ENCODE measurements at regions not wholly inside any gene's neighbourhood (a gene's known extent, or its start where the extent isn't known, plus 50 kb on each side); places are given as distances from the start of the nearest gene placed in this dataset.

DNA sequence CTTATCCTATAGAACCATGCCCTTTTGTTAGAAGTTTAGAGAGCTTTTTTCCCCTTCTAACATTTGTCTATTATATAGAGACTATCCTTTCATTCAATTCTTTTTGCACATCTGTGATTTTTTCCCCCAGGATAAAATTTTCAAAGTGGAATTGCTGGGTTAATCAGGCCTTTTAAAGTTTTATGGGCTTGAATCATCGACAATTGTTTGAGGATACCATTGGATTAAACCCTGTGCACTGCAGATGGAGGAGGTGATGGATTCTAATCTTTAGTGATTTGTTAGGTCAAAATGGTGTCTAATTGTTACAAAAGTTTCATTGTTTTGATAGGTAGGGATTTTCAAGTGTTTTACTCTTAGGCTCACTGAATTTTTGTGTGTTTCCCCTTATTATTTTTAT lies 463.7 kb upstream of the CFAP20DC start:
- no peak overlapping the region for H3K27ac Mint-ChIP-seq (ENCODE audit: unreplicated experiment)
- BruUV-seq (replicated peaks), result no TSS peak
- no peak for DNase-seq
- no peaks in the 10 kb centered on the region for H3K36me3 Mint-ChIP-seq (ENCODE audit: insufficient read depth, unreplicated experiment)
- H3K27me3 Mint-ChIP-seq (ENCODE audit: unreplicated experiment), result no peaks in the 10 kb centered on the region
- no peaks in the 10 kb centered on the region for H3K4me1 Mint-ChIP-seq (ENCODE audit: low read depth, unreplicated experiment)
- H3K4me3 Mint-ChIP-seq (ENCODE audit: low read depth, unreplicated experiment), result no peak overlapping the region
- CTCF ChIA-PET, result no interaction called here
- TF ChIP-seq, protein P1, sequence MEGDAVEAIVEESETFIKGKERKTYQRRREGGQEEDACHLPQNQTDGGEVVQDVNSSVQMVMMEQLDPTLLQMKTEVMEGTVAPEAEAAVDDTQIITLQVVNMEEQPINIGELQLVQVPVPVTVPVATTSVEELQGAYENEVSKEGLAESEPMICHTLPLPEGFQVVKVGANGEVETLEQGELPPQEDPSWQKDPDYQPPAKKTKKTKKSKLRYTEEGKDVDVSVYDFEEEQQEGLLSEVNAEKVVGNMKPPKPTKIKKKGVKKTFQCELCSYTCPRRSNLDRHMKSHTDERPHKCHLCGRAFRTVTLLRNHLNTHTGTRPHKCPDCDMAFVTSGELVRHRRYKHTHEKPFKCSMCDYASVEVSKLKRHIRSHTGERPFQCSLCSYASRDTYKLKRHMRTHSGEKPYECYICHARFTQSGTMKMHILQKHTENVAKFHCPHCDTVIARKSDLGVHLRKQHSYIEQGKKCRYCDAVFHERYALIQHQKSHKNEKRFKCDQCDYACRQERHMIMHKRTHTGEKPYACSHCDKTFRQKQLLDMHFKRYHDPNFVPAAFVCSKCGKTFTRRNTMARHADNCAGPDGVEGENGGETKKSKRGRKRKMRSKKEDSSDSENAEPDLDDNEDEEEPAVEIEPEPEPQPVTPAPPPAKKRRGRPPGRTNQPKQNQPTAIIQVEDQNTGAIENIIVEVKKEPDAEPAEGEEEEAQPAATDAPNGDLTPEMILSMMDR (IDR thresholded peaks at IDR 0.05; ENCODE audit: unreplicated experiment), result no peak
- H3K9me3 Mint-ChIP-seq (ENCODE audit: low read depth, unreplicated experiment), result peaks cover 12% of the 10 kb centered on the region
- intact Hi-C loops (cut with micrococcal nuclease; ENCODE audit: unreplicated experiment), result no loop called here

DNA sequence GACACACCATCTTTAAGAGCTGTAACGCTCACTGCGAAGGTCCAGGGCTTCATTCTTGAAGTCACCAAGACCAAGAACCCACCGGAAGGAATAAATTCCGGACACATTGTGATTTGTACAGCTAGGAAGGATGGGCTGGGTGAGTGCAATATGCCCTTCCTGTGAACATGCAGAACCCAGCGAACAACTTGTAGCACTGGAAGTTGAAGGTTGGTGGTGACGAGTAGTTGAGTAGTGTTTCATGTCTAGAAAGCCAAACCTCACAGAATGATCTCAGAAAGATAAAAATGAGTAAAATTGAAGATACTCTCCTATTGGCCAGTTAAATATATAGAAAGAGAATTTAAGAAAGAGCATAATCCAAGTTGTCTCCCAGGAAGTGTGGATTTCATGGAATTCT lies 462.2 kb upstream of the CFAP20DC start:
- Mint-ChIP-seq H3K27me3 (ENCODE audit: unreplicated experiment) (no peaks in the 10 kb centered on the region), H3K9me3 (ENCODE audit: low read depth, unreplicated experiment) (peaks cover 12% of the 10 kb centered on the region), H3K27ac (ENCODE audit: unreplicated experiment) (no peak overlapping the region), H3K36me3 (ENCODE audit: insufficient read depth, unreplicated experiment) (no peaks in the 10 kb centered on the region), H3K4me3 (ENCODE audit: low read depth, unreplicated experiment) (no peak overlapping the region), H3K4me1 (ENCODE audit: low read depth, unreplicated experiment) (no peaks in the 10 kb centered on the region)
- intact Hi-C loops (cut with micrococcal nuclease; ENCODE audit: unreplicated experiment), result no loop called here
- no TSS peak for BruUV-seq (replicated peaks)
- DNase-seq, result no peak
- TF ChIP-seq, protein P1 (IDR thresholded peaks at IDR 0.05; ENCODE audit: unreplicated experiment), result no peak
- CTCF ChIA-PET, result no interaction called here

DNA sequence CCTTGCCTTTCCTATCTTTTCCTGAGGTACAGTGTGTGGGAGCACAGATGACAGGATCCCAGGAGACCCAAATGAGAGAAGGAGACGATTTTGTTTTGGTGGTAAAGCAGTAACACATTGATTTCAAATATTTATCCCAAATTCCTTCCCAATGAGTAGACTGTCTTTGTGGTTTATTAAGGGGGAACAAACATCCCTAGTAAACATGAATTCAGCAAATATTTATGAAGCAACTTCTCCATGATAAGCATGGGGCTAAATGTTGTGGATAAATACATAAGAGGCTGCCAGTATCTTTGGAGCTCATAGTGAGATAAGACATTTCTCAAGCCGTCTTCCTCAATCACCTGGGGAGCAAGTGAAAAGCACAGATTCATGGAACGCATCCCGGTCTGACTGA lies 460.8 kb upstream of the CFAP20DC start:
- no peak overlapping the region for H3K27ac Mint-ChIP-seq (ENCODE audit: unreplicated experiment)
- H3K36me3 Mint-ChIP-seq (ENCODE audit: insufficient read depth, unreplicated experiment), result no peaks in the 10 kb centered on the region
- H3K4me1 Mint-ChIP-seq (ENCODE audit: low read depth, unreplicated experiment), result no peaks in the 10 kb centered on the region
- BruUV-seq (replicated peaks), result no TSS peak
- no peaks in the 10 kb centered on the region for H3K27me3 Mint-ChIP-seq (ENCODE audit: unreplicated experiment)
- no peak for DNase-seq
- TF ChIP-seq, protein P1 (IDR thresholded peaks at IDR 0.05; ENCODE audit: unreplicated experiment), result no peak
- peaks cover 8% of the 10 kb centered on the region for H3K9me3 Mint-ChIP-seq (ENCODE audit: low read depth, unreplicated experiment)
- intact Hi-C loops (cut with micrococcal nuclease; ENCODE audit: unreplicated experiment), result no loop called here
- CTCF ChIA-PET, result no interaction called here
- no peak overlapping the region for H3K4me3 Mint-ChIP-seq (ENCODE audit: low read depth, unreplicated experiment)

DNA sequence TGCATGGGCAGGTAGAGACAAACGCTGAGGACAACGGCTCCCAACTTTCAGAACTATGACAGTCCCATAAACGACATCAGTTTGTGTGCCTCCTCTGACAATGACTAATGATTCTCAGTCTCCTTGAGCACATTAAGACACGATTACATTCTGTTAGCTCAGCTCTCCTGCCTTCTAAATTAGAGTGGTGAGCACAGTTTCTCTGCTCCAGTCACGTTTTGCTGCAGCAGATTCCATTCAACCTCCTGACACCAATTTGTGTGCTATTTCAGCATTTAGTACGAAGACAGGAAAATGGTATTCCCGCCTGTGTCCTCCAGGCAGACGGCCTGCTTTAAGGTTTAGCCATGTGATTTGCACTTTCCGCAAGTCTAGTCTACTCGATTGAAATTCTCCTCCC lies 458.4 kb upstream of the CFAP20DC start:
- DNase-seq, result no peak
- H3K27ac Mint-ChIP-seq (ENCODE audit: unreplicated experiment), result no peak overlapping the region
- no peaks in the 10 kb centered on the region for H3K4me1 Mint-ChIP-seq (ENCODE audit: low read depth, unreplicated experiment)
- TF ChIP-seq, protein P1 (IDR thresholded peaks at IDR 0.05; ENCODE audit: unreplicated experiment), result no peak
- CTCF ChIA-PET, result no interaction called here
- no peaks in the 10 kb centered on the region for H3K36me3 Mint-ChIP-seq (ENCODE audit: insufficient read depth, unreplicated experiment)
- H3K4me3 Mint-ChIP-seq (ENCODE audit: low read depth, unreplicated experiment), result no peak overlapping the region
- BruUV-seq (replicated peaks), result no TSS peak
- intact Hi-C loops (cut with micrococcal nuclease; ENCODE audit: unreplicated experiment), result no loop called here
- peaks cover 6% of the 10 kb centered on the region for H3K9me3 Mint-ChIP-seq (ENCODE audit: low read depth, unreplicated experiment)
- H3K27me3 Mint-ChIP-seq (ENCODE audit: unreplicated experiment), result no peaks in the 10 kb centered on the region

DNA sequence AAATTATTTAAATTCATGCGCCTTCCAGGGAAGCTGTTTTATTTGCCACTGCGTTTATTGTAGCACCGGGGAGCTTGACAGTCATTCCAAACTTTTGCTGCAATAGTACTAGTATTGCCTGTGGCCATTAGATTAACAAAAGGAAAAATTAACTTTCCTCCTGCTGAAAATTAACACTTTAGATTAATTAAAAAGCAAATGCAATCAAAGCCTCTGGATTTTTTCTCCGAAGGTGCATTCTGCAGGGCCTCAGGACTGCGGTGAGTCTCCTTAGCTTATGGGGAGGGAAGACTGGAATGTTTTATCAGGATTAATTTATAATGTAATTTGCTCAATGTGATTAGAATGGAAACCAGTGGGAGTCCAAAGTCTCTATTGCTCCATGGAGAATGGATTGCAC lies 456.4 kb upstream of the CFAP20DC start:
- Mint-ChIP-seq H3K9me3 (ENCODE audit: low read depth, unreplicated experiment) (peaks cover 7% of the 10 kb centered on the region), H3K4me3 (ENCODE audit: low read depth, unreplicated experiment) (no peak overlapping the region), H3K36me3 (ENCODE audit: insufficient read depth, unreplicated experiment) (no peaks in the 10 kb centered on the region), H3K4me1 (ENCODE audit: low read depth, unreplicated experiment) (no peaks in the 10 kb centered on the region), H3K27ac (ENCODE audit: unreplicated experiment) (no peak overlapping the region), H3K27me3 (ENCODE audit: unreplicated experiment) (no peaks in the 10 kb centered on the region)
- BruUV-seq (replicated peaks), result no TSS peak
- CTCF ChIA-PET, result no interaction called here
- TF ChIP-seq, protein P1 (IDR thresholded peaks at IDR 0.05; ENCODE audit: unreplicated experiment), result no peak
- intact Hi-C loops (cut with micrococcal nuclease; ENCODE audit: unreplicated experiment), result no loop called here
- DNase-seq, result no peak

All from Calu3 (cell line).